PC-9 (cell line): ENCODE measurements at regions not wholly inside any gene's neighbourhood (a gene's known extent, or its start where the extent isn't known, plus 50 kb on each side); places are given as distances from the start of the nearest gene placed in this dataset.

ENCODE experiments used
- EZH2 ChIP-seq: fragments of 200-600 bp; sonication (generic); IDR thresholded peaks from 2 replicates; pipeline ENCODE4 v1.8.0; 2017; ENCODE audit warnings: antibody characterized with exemption, low read depth
- TF ChIP-seq, protein P1 (sequence below): fragments of 200-600 bp; sonication (generic); conservative IDR thresholded peaks from 2 replicates; pipeline ENCODE4 v1.6.1; 2017; ENCODE audit warnings: mixed run types, antibody characterized with exemption, mild to moderate bottlenecking, moderate library complexity

DNA sequence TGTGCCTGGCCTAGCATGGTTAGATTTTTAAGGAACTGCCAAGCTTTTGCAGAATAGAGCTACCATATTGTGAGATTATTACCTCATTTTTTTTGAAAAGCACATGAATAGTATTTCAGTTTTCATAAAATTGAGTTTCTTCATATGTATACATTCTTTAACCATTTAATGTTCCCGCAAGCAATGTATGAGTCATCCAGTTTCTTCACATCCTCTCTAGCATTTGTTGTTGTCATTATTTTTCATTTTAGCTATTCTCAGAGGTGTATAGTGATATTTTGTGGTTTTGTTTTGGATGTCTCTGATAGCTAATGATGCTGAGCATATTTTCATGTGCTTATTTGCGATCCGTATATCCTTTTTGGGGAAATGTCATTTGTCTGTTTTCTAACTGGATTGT lies 74.9 kb downstream of the GLUD2 start:
- TF ChIP-seq, protein P1, sequence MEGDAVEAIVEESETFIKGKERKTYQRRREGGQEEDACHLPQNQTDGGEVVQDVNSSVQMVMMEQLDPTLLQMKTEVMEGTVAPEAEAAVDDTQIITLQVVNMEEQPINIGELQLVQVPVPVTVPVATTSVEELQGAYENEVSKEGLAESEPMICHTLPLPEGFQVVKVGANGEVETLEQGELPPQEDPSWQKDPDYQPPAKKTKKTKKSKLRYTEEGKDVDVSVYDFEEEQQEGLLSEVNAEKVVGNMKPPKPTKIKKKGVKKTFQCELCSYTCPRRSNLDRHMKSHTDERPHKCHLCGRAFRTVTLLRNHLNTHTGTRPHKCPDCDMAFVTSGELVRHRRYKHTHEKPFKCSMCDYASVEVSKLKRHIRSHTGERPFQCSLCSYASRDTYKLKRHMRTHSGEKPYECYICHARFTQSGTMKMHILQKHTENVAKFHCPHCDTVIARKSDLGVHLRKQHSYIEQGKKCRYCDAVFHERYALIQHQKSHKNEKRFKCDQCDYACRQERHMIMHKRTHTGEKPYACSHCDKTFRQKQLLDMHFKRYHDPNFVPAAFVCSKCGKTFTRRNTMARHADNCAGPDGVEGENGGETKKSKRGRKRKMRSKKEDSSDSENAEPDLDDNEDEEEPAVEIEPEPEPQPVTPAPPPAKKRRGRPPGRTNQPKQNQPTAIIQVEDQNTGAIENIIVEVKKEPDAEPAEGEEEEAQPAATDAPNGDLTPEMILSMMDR = no peak
- TF ChIP-seq EZH2 = no peak
